Kidney tubule cell (primary cell): ENCODE measurements at regions not wholly inside any gene's neighbourhood (a gene's known extent, or its start where the extent isn't known, plus 50 kb on each side); places are given as distances from the start of the nearest gene placed in this dataset.
"Not testable (repeated sequence)": the region's sequence is repeated elsewhere in the genome, so short reads cannot be mapped to it uniquely, and the experiment has no call there.

Experiments used
- DNase-seq: peaks from one replicate; pipeline ENCODE4 v3.0.0-alpha.2; 2018; ENCODE audit warnings: low spot score

DNA sequence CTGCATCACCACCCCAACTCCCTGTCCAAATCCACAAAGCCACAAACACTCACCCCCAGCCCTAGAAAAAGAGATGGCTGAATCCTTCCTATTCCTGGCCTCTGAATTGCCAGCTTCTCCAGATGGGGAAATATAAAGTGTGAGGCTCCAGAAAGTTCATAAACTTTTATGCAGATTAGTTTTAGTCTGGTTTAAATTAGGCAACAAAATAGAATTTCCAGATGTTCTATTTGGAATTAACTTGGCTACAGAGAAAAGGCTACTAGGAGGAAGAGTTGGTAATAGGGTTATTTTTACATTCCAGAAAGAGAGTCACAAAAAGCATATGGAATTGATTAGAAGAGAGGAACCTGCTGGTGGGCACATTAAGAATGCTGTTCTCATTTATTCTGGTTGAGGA, 56.0 kb downstream of the EN1 start:
- no peak for DNase-seq

DNA sequence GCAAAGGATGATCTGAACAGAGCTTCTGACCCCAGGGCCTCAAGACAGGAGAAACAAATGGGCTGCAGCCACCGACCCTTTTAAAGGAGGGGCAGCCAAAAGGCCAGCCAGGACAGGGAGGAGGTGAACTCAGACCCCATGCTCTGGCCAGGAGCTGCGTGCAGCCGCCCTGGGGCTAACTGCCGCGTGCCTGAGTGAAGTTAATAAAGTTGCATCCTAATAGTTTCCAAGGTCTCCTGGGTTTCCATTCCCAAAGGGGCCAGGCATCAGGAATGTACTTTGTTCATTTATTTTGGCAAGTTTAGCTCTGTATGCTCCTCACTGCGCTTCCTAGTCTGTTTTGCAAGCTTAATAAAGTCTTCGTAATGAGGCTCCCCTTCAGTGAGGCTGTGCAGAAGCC, 60.7 kb downstream of the EN1 start:
- no peak for DNase-seq

DNA sequence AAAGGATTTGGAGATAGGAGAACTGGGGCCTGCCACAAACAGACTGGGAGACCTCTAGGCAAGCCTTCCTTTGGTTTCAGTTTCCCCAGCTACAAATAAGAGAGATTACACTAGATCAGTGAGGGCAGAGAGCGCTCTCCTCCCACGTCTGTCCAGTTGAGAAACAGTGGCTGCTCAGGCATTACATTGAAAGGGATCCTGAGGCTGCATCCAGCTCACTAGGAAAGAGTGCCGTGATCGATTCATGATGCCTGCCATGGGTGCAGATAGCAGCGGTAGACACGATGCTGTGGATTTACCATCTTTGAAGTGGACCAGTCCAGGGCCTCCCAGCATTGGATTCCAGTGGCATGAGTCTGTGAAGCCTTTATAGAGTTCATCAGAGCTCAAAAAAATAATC, 62.6 kb downstream of the EN1 start:
- no peak for DNase-seq

DNA sequence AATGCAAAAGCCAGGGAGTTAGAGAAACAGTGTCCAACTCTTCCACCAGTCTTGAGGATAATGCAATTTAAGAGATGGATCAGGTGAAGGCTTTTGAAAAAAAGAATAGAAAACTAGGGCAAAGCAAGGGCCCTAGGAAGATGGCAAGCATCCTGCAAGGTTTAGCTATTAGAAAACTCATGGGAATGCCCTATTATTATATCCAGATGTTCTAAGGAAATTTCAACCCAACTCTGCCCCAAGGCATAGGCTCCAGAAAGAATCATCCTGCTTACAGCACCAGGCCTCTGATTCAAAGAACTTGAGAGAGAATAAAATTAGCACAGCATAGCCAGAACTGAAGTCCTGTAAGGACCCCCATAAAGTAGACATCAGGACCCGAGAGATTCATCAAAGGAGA, 68.1 kb downstream of the EN1 start:
- no peak for DNase-seq

DNA sequence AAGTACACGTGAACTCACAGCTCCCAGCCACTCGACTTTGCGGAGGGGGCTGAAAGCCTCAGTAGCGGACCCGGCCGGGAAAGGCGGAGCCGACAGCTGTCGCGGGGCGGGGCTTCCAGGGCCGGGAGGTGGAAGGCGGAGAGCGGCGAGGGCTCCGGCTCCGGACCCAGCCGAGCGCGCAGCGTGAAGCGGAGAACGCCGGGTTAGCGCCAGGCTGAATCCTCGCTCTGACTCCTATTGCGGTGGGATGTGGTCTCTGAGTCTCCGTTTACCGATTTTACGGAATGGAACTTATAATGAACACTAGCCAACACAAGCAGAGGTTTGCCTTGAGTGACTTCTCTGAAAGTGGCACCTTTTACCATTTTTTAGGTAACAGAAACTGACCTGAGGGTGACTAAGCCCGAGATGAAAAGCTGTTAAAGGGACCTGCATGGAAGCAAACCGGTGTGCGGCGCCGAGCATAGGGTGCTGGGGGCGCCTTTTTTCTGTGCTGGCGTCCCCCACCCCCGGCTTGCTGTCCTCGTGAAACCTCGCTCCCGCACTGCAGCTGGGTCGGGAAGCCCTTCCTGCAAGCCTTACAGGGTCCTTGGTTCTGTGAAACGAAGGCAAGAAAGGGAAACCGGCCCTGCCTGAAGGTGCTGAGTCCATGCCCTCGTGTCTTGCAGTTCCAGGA, 72.9 kb downstream of the EN1 start:
- peak; percentile 49 for DNase-seq

DNA sequence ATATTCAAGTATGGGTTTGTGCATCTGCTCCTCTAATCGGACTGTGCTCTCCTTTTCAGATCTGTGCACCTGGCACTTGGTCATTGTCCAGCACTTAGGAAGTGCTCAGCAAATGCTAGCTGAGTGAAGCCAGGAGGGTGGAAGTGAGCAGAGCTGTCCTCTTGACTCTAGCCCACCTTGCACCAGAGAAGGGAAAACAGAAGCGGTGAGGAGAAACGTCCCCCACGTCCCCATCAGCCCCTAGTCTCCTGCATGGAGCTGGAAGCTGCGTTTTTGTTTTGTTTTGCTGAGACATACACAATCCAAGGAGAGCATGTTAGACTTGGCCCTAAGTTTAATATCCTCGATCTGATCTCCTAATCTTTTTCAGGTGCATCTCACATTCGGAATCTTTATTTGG, 73.6 kb downstream of the EN1 start:
- no peak for DNase-seq

DNA sequence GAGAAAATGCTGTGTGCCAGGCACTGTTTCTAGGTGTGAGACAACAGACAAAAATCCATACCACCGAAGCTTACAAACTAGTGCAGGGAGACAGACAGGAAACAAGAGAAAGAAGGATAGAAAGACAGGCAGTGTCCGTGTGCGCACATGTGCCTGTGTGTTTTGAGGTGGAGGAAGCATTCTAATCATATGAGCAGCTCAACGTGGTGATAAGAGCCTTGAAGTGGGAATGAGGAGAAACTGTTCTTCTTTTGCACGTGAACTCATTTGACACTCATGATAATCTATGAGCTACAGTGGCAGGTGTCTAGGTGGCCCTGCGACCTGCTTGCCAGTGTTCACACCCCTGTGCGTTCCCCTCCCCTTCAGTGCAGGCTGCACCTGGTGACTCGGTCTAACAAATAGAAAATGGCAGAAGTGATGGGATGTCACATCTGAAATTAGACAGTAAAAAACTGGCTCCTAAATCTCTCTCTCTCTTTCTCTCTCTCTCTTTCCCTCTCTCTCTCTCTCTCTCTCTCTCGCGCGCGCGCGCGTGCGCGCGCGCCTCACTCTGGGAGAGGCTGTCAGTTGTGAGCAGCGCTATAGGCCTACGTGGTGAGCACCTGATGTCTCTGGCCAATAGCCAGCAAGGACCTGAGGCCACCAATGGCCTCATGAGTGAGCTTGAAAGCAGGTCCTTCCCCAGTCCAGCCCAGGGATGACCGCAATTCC, 74.8 kb downstream of the EN1 start:
- DNase-seq: no peak

DNA sequence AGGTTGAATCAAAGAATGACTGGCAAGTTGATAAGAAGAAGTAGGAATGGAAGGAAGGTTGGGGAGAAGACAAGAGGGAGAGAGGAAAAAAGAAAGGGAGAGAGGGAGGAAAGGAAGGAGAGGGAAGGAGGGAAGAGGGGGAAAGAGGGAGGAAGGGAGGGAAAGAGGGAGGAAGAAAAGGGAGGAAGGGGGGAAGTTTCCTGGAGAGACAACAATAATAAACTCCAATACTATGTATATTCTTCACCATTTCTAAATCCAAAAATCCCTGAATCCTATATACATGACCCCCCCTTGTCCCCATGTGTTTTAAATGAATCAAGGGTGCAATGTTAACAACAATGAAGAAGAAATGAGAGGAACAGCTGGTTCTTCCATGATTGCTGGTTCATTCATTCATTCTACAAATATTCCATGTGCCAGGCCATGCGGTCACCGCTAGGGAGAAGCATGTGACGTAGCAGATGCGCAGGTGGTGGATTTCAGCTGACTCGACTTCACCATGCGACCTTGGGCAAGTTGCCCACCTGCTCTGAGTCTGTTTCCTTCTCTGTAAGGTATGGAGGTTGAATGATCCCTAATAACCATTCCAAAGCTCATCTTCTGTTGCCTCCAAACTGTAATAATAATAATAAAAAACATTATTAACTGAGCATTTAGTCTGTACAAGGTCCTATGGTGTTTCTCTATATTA, 77.6 kb downstream of the EN1 start:
- no peak for DNase-seq

DNA sequence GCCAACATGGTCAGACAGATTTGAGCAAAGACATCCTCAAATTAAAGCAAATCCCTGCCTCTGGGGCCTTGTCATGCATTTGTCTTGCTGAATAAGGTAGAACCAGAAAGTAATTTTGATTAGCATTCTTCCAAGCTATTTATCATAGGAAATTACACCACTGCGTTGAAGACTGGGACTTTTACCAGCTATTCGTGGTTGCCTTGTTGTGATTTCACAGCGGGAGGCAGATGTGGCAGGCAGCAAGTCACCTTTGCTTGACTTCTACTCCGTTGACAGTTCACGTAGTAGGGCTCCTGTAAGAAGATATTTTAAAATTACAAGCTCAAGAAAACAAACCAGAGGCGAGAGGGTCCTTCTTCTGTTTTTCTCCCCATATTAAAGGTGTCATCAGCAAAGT, 80.6 kb downstream of the EN1 start:
- no peak for DNase-seq

DNA sequence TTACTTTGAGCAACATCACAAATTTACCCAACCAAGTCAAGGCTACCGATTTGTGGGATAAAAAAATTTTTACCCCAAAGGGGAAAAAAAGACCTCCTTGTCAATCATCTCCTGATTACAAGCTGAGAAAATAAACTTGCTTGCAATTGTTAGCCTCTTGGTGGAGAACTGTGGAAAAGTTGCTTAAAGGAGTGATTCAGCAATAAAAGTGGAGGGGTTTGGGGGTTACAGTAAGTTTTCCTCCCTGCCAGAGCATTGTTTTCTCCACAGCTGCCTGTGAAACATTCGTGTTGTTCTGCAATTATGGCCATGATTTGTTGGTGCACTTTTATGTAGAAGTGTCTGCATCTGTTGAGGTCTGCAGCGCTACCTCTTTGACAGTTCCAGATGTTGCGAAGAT, 82.6 kb downstream of the EN1 start:
- no peak for DNase-seq

DNA sequence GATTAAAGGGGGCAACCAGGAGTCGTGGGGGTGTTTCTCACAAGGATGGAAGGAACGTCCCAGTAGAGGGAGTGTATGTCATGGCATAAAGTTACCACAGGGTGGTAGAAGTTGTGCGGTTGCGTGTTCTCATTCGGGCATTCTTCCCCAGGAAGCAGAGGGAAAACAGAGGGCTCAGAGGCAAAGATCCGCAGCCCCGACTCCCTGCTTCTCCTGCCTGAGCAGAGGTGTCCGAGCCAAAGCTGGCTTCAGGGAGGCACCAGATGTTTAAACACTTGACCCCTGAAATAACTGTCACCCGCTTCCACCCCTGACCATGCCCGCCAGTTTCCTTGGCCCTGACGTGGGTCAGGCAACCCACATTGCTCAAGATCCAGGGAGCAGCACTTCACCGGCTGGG, 83.7 kb downstream of the EN1 start:
- DNase-seq: peak; percentile 38

DNA sequence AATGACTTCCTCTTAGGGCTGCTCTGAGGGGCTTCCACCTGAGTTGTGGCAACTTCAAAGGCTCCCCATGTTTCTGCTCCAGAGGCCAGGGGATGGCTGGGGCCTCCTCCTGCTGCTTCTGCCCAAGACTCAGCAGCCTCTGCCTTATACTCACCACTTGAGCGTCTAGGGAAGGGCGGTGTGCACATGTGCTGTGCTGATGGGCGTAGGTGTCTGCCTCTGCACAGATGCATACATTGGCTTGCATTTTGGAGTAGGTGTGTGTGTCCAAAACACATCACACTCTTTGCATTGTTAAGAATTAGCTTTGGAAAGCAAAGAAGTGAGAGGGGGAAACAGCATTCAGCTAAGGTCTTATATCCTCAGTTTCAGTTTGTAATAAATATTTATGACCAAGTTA, 85.2 kb downstream of the EN1 start:
- DNase-seq: no peak

DNA sequence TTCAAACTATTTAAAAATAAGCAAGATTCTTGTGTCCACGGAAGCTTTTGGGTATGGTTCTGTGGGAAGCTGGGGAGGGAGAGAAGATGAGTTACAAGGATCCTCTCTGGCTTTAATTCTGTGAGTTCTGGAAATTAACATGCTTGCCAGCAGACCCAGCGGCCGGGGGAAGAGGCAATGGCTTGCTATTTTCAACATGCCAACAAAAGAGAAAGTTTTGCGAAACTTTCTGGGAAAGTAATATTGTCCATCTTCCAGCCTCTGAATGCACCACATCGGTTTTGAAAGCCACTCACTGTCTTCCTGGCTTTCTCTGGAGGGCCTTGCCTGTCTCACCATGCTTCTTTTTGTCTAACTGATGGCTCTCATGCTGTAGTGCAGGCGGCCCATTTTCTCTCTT, 85.7 kb downstream of the EN1 start:
- DNase-seq: no peak

DNA sequence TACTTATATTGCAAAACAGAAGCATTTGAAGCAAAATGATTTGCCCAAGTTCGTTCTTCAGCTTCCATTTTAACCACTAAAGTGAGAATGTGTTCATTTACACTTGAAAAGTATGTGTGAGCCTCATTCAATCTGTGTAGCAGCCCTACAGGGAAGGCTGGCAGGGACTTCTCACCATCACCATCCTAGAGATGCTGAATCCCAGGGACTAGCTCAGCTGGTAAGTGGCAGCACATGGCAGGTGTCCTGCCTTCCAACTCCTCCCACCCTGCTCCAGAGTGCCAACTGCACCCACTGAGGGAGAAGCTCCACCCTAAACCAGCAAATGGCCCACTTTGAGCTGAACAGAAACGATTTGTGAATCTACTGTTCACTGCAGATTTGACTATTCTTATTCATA, 91.5 kb downstream of the EN1 start:
- DNase-seq: no peak

DNA sequence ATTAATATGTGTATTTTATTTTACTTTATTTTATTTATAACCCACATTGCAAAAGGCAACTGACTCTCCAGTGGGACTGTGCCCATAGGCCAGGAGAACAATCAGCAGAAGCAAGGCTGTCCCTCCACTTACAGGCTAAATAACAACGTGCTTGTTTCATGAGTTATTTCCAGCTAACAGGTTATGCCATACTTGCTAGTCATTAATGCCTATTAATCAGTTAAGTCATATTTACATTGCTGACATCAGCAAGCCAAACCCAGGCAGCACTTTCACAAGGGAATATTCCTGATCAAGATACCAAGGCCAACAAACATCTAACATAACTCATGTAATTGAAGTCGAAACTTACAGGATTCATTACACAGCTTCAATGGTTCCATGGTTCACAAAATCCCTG, 92.1 kb downstream of the EN1 start:
- no peak for DNase-seq

DNA sequence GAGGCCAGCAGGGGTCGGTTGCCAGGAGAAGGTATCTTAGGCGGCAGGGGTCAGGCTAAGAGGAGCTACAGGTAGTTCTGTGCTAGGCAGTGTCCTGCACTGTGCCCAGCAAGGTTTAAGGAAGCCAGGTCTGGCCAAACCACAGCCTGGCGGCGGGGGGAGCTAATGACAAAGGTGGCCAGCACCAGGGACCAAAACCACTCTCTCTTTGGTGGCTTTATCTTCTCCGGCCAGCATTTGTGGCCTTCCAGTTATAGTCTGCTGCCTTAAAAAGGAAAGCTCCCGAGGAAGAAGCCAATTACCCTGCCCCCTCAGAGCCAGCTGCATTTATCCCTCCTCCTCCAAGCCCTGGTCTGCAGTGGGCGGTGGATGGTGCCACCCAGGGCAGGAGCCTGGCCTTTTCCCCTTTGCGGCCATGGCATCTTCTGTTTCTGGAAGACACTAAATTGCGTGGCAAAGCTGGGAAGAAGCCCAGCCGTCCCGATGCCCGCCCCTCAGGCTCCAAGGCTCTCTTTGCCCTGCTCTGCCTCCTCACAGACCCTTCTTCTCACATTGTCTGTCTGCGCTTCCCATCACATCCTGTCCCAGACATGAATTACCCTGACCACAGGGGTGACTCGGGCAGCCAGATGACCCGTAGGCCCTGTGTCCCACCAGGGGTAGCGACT, 94.6 kb downstream of the EN1 start:
- no peak for DNase-seq

DNA sequence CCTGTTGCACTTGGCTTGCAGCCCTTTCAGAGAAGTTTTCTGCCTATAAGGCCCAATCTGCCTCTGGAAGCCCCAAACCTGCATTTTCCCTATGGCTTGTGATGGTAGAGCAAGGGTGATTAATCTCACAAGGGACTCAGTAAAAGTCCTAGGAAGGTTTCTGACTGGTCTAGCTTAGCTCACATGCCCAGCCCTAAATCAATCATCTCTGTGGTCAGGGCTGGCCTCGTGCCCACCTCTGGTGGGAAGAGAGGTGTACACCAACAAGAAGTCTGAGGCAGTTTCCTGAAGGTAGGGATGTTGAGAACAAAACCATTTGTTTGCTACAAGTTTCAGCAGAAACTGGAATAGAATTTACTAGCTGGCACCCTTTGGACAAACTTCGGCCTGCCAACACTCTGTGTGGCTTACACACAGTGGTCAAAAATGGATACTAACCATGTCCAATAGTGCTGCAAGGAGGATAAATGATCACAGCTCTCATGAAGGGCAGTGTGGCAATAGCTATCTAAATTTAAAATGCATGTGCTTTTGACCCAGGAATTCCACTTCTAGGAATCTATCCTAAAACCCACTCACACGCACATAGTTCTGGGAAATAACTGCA, 96.4 kb downstream of the EN1 start:
- DNase-seq: peak; percentile 42

DNA sequence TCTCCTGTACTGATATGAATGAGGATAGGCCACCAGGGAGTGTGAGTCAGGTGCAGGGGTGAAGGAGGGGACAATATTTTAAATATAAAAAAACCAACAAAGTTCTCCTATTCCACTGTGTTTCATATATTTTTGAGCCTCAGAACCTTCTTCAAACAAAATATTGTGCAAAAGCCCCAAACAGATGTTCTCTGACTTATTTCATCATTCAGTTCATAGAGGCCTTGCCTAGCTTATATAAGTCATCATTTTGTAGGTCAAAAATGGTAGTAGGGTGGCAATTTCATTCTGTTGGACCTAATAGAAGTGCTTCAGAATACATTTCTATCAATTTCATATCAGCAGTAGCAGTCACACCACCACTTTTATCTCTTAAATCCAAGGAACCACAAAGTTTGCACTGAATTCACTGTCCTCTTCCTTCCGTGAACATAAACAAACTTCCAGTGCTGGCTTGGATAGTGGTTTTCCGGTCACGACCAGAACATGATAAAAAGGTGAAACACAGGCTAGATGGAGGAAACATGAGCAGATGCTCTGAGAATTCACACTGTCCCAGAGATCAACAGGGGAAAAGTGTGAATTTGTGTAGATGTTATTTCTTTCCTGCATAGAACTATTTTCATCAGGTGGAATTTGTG, 99.1 kb downstream of the EN1 start:
- no peak for DNase-seq

DNA sequence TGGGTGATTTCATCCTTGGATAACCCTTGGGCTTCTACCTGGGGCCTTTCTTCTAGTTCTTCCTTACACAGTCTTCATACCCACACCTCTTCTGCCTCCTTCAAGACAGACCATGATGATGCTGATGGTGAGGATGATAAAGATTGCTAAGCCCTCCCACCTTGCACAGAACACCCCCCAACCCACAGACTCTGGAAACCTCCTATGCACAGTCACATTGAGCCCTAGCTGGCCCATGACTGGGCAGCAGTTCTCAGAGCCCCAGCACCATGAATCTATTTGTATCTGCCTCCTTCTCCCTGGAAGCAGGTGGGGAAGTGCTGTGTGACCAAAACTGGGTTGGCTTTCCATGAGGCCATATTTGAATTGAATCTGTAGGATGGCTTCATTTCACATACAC, 99.8 kb downstream of the EN1 start:
- no peak for DNase-seq

DNA sequence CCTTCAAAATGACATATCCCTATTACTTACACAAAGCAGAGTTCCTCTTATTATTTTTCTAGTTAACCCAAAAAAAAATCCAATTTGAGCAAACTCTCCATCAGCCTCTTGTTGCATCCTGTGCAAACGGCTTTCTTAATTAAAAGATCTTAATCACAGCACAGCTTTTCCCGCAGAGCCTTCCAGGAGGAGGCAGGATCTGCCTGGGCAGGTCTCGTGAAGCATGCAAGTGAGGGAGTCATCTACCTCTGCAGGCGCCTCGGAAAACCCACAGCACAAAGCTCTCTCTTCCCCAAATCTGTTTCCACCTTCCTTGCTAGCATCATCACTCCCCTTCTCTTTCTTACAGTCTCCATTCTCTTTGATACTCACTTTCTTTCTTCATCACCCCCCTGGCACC, 100.4 kb downstream of the EN1 start:
- DNase-seq: no peak

DNA sequence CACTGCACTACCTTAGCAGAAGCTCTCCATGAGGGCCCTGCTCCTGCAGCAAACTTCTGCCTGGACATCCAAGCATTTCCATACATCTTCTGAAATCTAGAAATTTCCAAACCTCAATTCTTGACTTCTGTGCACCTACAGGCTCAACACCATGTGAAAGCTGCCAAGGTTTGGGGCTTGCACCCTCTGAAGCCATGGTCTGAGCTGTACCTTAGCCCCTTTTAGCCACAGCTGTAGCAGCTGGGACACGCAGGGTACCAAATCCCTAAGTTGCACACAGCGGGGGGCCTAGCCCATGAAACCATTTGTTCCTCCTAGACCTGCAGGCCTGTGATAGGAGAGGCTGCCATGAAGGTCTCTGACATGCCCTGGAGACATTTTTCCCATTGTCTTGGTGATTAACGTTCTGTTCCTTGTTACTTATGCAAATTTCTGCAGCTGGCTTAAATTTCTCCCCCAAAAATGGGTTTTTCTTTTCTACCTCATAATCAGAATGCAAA, 102.7 kb downstream of the EN1 start:
- not testable (repeated sequence) for DNase-seq
